ENCODE measurements at regions not wholly inside any gene's neighbourhood (a gene's known extent, or its start where the extent isn't known, plus 50 kb on each side); places are given as distances from the start of the nearest gene placed in this dataset.
"Not testable (repeated sequence)": the region's sequence is repeated elsewhere in the genome, so short reads cannot be mapped to it uniquely, and the experiment has no call there.

DNA sequence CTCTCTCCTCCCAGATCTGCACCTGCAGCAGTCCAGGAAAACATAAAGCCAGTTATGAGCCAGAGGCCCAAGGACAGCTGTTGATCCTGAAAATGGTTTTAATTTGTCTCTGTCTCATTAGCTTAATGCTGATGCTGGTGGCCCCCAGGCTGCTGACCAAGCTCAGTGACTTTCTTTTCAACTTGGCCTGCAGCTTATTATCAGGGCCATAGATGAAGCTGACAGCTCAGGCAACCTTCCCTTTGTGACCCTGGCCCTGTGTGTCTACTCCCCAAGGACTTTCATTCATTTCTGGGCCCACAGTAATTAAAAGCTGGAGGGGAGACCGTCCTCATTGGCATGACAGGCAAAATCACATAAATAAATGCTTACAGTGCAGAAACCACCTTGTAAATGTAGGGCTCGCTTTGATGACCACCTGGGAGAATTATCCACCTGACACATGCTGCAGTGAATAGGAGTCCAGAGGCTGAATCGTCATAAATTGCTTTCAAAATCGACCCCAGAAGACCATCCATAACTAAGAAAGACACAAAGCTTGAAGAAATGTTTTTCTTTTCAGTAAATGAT lies 138.5 kb downstream of the NPY start:
- intact Hi-C loops (cut with DNase I): no loop called here
- DNase-seq (ENCODE audit: low spot score): no peak

DNA sequence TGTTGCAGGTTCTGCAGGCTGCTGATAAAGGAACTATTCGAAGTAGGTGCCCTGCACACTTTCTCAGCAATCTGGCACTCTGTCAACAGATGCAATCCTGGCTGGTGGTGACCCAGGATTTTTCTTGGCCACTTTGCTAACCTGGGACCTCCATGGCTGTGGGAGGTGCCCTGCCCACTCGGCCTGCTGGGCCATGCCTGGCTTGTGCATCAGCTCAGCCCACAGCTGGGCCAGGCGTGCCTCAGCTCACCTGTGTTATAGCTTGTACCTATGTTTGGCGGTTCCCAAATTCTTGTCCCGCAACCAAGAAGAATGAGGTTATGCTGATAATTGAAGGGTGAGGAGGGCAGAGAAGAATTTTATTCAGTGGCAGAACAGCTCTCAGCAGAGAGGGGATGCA lies 141.7 kb downstream of the NPY start:
- no peak for DNase-seq (ENCODE audit: low spot score)
- intact Hi-C loops (cut with DNase I): no loop called here

GRCh38 chr7:24427048-24427447 lies 143.1 kb downstream of the NPY start:
- intact Hi-C loops (cut with DNase I): no loop called here

DNA sequence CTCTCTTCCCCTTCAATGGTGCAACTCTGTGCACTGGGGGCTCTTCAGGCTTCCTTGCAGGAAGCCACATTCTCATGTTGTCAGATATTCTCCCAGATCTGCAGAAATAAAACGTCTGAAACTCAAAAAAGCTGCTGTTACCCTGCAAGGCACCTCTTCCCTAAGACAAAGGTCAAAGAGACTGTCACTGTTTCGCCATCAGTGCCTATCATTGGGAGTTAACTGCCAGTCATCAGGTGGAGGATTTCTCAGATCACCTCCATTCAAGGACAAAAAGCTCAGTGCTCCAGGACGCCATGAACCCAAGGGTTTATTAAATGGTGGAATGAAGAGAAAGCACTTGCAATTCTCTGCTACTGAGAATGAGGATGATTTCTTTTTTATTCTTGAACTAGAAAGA lies 144.6 kb upstream of the PALS2 start:
- intact Hi-C loops (cut with DNase I): no loop called here
- DNase-seq (ENCODE audit: low spot score): no peak

More at GRCh38 chr7:24427048-24427447, 143.1 kb downstream of the NPY start:
- no peak for DNase-seq (ENCODE audit: low spot score)

- intact Hi-C loops (cut with DNase I): no loop called here
- no peak for DNase-seq (ENCODE audit: low spot score)
Measured at GRCh38 chr7:24432677-24433076, 140.6 kb upstream of the PALS2 start.

DNA sequence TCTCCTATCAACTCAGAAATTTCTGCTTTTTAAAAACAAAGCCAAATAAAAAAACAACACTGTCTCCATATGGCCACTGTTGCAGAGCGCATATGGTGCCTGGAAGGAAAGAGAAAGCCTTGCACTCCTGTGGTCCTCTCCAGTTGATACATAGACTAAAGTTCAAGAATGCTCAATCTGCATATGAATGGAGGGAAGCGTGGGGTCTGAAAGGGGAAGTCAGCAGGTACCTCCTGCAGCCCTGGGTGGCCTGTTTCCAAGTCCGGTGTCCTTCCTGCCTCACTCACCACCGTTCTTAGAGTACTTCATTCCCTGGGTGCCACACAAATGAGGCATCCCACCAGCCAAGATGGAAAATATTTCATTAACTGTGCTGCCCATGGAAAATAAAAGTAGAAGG lies 138.3 kb upstream of the PALS2 start:
- DNase-seq (ENCODE audit: low spot score): no peak
- intact Hi-C loops (cut with DNase I): no loop called here

DNA sequence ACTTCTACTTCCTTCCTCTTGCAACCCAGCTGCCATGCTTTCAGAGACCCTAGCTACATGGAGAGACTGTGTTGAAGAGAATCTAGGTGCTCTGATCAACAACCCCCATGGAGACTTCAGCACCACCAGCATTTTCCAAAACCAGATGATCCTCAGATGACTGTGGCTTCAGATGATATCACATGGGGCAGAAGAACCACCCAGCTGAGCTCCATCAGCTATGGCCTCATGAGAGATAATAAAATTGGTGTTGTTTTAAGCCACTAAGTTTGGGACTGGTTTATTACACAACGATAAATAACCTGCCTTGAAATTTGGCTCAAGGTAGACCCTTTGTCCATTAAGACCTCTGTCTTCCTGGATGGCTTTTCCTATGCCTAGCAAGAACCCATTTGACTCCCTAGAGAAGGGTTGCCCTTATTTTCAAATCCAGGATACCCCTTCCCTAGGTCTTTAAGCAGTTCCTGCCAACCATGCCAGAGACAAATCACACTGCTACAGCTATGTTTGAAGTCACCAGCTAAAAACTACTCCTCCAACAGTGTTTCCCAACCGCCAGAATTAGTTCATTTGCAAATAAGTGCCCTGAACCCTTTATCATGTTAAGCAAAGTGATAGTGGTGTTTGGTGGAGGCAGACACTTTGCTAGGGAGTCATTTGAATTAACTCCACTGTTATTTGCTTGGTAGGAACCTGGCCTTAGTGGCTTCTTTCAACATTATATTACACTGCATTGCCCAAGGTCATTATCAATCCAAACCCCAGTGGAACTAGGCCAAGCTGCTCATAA lies 136.9 kb upstream of the PALS2 start:
- DNase-seq (ENCODE audit: low spot score): no peak
- intact Hi-C loops (cut with DNase I): no loop called here

DNA sequence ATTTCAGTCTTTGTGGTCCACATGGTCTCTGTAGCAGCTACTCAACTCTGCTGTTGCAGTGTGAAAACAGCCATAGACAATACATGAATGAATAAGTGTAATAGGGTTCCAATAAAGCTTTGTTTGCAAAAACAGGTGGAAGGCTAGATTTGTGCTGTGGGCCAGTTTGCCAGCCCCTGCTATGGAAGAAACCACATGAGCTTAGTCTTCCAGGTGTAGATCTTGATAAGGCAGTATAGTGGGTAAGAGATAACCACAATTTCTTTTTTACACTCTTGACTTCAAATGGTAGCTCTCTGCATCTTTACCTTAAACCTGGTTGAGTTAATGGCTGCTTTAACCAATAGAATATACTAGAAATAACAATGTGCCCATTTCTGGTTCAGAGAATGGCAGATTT lies 135.0 kb upstream of the PALS2 start:
- no peak for DNase-seq (ENCODE audit: low spot score)
- intact Hi-C loops (cut with DNase I): no loop called here

- DNase-seq (ENCODE audit: low spot score); intact Hi-C loops (cut with DNase I): not testable (repeated sequence)
Measured at GRCh38 chr7:24439104-24439503, 134.1 kb upstream of the PALS2 start.

DNA sequence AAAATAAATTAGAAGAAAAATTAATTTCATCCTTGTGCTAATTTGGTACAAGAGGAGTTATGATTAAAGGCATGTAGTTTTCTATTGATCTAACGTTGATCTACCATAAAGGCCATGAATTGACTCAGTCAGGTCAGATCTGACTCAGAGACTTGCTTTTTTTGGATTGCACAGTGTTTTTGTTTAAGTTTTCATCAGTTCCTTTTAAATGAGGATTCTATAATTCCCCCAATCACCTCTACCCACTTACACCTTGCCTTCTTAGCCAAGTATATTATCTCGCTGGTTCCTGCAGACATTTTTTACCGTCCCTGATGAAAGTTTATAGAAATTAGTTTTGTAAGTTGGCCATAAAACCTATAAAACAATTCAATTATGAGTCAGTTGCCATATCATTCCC lies 132.4 kb upstream of the PALS2 start:
- intact Hi-C loops (cut with DNase I): no loop called here
- DNase-seq (ENCODE audit: low spot score): no peak

GRCh38 chr7:24441314-24442027 lies 131.8 kb upstream of the PALS2 start:
- intact Hi-C loops (cut with DNase I): no loop called here
- no peak for DNase-seq (ENCODE audit: low spot score)

DNA sequence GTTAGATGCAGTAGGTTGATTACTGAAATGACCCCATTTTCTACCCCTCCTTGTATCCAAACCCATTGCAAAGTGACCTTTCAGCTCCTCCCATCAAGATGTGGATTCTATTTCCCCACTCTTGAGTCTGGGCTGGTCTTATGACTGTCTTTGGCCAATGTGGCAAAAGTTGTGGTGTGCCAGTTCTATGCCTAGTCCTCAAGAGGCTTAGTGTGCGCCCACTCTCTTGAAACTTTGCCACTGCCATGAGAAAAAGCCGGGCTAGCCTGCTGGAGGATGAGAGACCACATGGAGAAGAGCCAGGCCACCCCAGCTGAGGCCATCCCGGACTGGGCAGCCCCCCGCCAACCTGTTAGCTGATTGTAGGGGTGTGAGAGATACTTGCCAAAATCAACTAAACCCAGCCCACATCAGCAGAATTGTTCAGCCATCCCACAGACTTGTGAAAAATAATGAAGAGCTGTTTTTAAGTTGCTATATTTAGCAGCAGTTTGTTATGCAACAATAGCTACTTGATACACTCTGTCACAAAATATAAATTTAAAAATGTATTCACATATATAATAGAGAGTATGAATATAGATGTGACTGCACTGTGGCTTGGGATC lies 131.0 kb upstream of the PALS2 start:
- intact Hi-C loops (cut with DNase I): no loop called here
- no peak for DNase-seq (ENCODE audit: low spot score)

GRCh38 chr7:24444666-24445440 lies 128.4 kb upstream of the PALS2 start:
- intact Hi-C loops (cut with DNase I): no loop called here
- DNase-seq (ENCODE audit: low spot score): no peak

- DNase-seq (ENCODE audit: low spot score): no peak
- intact Hi-C loops (cut with DNase I): no loop called here
Measured at GRCh38 chr7:24448038-24448437, 125.2 kb upstream of the PALS2 start.

- DNase-seq (ENCODE audit: low spot score); intact Hi-C loops (cut with DNase I): not testable (repeated sequence)
Measured at GRCh38 chr7:24449416-24449815, 123.8 kb upstream of the PALS2 start.

- DNase-seq (ENCODE audit: low spot score): no peak
- intact Hi-C loops (cut with DNase I): no loop called here
Measured at GRCh38 chr7:24455813-24456525, 117.3 kb upstream of the PALS2 start.

GRCh38 chr7:24456526-24457218 lies 116.6 kb upstream of the PALS2 start:
- no peak for DNase-seq (ENCODE audit: low spot score)
- intact Hi-C loops (cut with DNase I): no loop called here

GRCh38 chr7:24457219-24457558 lies 116.1 kb upstream of the PALS2 start:
- intact Hi-C loops (cut with DNase I): no loop called here
- DNase-seq (ENCODE audit: low spot score): no peak

GRCh38 chr7:24462117-24462516 lies 111.1 kb upstream of the PALS2 start:
- intact Hi-C loops (cut with DNase I): no loop called here
- no peak for DNase-seq (ENCODE audit: low spot score)
